ENCODE measurements at regions not wholly inside any gene's neighbourhood (a gene's known extent, or its start where the extent isn't known, plus 50 kb on each side); places are given as distances from the start of the nearest gene placed in this dataset.

DNA sequence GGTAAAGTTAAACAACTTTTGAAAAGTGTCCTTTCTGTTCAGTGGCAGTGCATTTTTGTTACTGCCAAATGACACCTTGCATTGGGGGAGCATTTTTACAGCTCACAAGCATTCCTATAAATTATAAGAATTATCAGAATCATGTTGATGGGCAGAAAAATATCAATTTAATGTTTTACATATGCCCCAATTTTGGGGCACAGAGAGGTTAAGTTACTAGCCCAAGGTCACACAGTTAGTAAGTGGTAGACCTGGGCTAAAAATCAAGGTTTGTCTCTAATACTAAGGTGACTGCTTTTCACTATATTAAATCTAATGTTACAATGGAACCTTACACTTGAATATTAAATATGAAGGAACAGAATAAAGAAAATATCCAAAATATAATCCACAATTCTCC, 180.1 kb upstream of the IVNS1ABP start:
- no peak overlapping the region for H3K27ac Mint-ChIP-seq (ENCODE audit: unreplicated experiment)
- H3K27me3 Mint-ChIP-seq (ENCODE audit: low read depth) = no peaks in the 10 kb centered on the region
- H3K4me3 Mint-ChIP-seq = no peak overlapping the region
- H3K4me1 Mint-ChIP-seq = peaks cover 15% of the 10 kb centered on the region
- H3K36me3 Mint-ChIP-seq (ENCODE audit: low read depth) = no peaks in the 10 kb centered on the region
- DNase-seq (ENCODE audit: low read depth, low spot score) = no peak
- no peaks in the 10 kb centered on the region for H3K9me3 Mint-ChIP-seq
- TF ChIP-seq, protein P1, sequence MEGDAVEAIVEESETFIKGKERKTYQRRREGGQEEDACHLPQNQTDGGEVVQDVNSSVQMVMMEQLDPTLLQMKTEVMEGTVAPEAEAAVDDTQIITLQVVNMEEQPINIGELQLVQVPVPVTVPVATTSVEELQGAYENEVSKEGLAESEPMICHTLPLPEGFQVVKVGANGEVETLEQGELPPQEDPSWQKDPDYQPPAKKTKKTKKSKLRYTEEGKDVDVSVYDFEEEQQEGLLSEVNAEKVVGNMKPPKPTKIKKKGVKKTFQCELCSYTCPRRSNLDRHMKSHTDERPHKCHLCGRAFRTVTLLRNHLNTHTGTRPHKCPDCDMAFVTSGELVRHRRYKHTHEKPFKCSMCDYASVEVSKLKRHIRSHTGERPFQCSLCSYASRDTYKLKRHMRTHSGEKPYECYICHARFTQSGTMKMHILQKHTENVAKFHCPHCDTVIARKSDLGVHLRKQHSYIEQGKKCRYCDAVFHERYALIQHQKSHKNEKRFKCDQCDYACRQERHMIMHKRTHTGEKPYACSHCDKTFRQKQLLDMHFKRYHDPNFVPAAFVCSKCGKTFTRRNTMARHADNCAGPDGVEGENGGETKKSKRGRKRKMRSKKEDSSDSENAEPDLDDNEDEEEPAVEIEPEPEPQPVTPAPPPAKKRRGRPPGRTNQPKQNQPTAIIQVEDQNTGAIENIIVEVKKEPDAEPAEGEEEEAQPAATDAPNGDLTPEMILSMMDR (conservative IDR thresholded peaks at IDR 0.05) = no peak

DNA sequence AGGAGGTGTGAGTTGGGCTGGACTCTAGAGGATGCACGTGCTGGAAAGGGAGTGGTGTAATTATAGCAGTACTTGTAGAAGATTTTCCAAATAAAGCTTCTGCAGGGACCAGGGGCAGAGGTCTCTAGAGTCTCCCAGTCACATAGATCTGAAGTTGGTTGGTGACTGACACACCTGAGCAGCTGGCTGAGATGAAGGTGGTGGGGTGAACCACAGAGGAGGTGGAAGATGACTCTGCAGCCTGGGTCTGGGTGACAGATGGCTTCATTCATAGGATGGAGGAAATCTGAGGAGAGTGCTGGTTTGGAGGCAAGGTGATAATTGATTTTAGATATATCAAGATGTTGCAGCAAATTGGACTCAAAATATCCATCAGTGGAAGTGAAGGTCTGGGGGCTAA, 178.9 kb upstream of the IVNS1ABP start:
- H3K27ac Mint-ChIP-seq (ENCODE audit: unreplicated experiment) = peak overlapping the region; percentile 24
- no peak overlapping the region for H3K4me3 Mint-ChIP-seq
- H3K36me3 Mint-ChIP-seq (ENCODE audit: low read depth) = no peaks in the 10 kb centered on the region
- H3K9me3 Mint-ChIP-seq = no peaks in the 10 kb centered on the region
- no peak for DNase-seq (ENCODE audit: low read depth, low spot score)
- TF ChIP-seq, protein P1 (conservative IDR thresholded peaks at IDR 0.05) = no peak
- peaks cover 18% of the 10 kb centered on the region for H3K4me1 Mint-ChIP-seq
- no peaks in the 10 kb centered on the region for H3K27me3 Mint-ChIP-seq (ENCODE audit: low read depth)

DNA sequence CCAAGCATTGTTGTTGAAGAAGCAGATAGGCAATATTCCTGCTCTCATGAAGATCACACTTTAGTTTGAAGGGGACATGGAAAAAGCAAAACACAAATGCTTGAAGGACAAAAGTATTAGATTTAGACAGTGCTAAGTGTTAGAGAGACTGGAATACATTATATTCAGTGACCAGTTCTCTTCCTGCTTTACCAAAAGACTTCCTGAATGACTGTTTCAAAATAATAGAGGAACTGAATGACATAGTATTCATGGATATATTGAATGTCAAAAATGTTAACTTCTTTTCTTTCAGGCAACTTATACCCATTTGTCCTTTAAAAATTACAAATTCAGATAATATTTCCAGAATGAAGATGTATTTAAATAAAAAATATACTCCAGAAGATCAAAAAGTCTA, 178.0 kb upstream of the IVNS1ABP start:
- H3K27me3 Mint-ChIP-seq (ENCODE audit: low read depth) = no peaks in the 10 kb centered on the region
- no peak for DNase-seq (ENCODE audit: low read depth, low spot score)
- no peak overlapping the region for H3K27ac Mint-ChIP-seq (ENCODE audit: unreplicated experiment)
- no peak overlapping the region for H3K4me3 Mint-ChIP-seq
- H3K4me1 Mint-ChIP-seq = peaks cover 15% of the 10 kb centered on the region
- TF ChIP-seq, protein P1 (conservative IDR thresholded peaks at IDR 0.05) = no peak
- H3K36me3 Mint-ChIP-seq (ENCODE audit: low read depth) = no peaks in the 10 kb centered on the region
- no peaks in the 10 kb centered on the region for H3K9me3 Mint-ChIP-seq

DNA sequence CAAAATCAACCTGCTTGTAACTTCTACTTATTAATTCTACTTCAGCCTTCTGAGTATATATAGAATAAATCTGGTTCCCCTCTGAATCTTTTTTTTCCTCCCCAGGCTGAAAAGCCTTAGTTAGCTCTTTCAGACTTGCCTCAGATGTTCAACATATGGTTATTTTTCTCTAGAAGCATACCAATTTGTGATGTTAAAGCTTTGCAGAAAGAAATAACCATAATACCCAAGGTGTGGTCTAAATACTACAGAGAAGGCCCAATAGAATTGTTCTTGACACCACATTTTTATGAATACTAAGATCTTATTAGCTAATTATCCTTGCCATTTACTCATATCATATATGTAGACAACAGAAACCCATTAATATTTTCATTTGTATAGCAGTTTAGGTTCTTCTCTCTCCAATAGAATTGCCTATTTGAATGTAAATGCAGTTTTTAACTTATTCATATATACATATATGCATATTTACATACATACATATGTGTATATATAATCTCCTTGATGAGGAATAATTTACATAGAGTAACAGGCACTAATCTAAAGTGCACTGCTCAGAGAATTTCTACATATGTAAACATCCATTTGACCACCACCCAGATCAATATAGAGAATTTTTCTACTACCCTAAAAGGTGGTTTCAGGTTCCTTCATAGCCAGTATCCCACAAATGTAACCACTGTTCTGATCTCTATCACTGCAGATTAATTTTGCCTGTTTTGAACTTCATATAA, 175.2 kb upstream of the IVNS1ABP start:
- DNase-seq (ENCODE audit: low read depth, low spot score) = no peak
- Mint-ChIP-seq H3K4me1 (peaks cover 39% of the 10 kb centered on the region), H3K4me3 (no peak overlapping the region), H3K9me3 (no peaks in the 10 kb centered on the region), H3K27ac (ENCODE audit: unreplicated experiment) (no peak overlapping the region), H3K27me3 (ENCODE audit: low read depth) (peaks cover 4% of the 10 kb centered on the region), H3K36me3 (ENCODE audit: low read depth) (no peaks in the 10 kb centered on the region)
- TF ChIP-seq, protein P1 (conservative IDR thresholded peaks at IDR 0.05) = no peak

DNA sequence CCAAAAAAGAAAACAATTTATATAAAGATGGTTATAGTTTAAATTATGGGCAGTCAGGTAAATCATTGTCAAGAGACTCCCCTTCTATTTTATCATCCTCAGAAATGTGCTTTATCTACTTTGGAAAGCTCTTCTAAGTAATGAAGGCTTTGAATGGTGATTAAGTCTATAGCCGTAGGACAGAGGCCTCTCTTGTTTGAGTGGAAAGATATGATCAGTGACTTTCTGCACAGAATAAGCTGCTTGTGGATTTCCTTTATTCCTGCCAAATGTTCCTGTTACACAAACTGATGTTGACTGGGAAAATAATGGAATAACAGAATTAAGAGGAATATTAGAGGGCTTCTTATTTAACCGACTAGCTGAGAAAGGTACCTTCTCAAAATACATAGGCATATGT, 174.6 kb upstream of the IVNS1ABP start:
- no peaks in the 10 kb centered on the region for H3K9me3 Mint-ChIP-seq
- no peaks in the 10 kb centered on the region for H3K36me3 Mint-ChIP-seq (ENCODE audit: low read depth)
- H3K27me3 Mint-ChIP-seq (ENCODE audit: low read depth) = peaks cover 4% of the 10 kb centered on the region
- H3K27ac Mint-ChIP-seq (ENCODE audit: unreplicated experiment) = no peak overlapping the region
- peaks cover 41% of the 10 kb centered on the region for H3K4me1 Mint-ChIP-seq
- TF ChIP-seq, protein P1 (conservative IDR thresholded peaks at IDR 0.05) = no peak
- no peak overlapping the region for H3K4me3 Mint-ChIP-seq
- DNase-seq (ENCODE audit: low read depth, low spot score) = no peak
